ENCODE measurements at regions not wholly inside any gene's neighbourhood (a gene's known extent, or its start where the extent isn't known, plus 50 kb on each side); places are given as distances from the start of the nearest gene placed in this dataset.

GRCh38 chr1:184915463-184916090, 58.7 kb downstream of the NIBAN1 start:
- TF ChIP-seq POLR2A (IDR thresholded peaks at IDR 0.05): no peak
- TF ChIP-seq, protein P1, sequence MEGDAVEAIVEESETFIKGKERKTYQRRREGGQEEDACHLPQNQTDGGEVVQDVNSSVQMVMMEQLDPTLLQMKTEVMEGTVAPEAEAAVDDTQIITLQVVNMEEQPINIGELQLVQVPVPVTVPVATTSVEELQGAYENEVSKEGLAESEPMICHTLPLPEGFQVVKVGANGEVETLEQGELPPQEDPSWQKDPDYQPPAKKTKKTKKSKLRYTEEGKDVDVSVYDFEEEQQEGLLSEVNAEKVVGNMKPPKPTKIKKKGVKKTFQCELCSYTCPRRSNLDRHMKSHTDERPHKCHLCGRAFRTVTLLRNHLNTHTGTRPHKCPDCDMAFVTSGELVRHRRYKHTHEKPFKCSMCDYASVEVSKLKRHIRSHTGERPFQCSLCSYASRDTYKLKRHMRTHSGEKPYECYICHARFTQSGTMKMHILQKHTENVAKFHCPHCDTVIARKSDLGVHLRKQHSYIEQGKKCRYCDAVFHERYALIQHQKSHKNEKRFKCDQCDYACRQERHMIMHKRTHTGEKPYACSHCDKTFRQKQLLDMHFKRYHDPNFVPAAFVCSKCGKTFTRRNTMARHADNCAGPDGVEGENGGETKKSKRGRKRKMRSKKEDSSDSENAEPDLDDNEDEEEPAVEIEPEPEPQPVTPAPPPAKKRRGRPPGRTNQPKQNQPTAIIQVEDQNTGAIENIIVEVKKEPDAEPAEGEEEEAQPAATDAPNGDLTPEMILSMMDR (IDR thresholded peaks at IDR 0.05): no peak
